ENCODE measurements at regions not wholly inside any gene's neighbourhood (a gene's known extent, or its start where the extent isn't known, plus 50 kb on each side); places are given as distances from the start of the nearest gene placed in this dataset.

DNA sequence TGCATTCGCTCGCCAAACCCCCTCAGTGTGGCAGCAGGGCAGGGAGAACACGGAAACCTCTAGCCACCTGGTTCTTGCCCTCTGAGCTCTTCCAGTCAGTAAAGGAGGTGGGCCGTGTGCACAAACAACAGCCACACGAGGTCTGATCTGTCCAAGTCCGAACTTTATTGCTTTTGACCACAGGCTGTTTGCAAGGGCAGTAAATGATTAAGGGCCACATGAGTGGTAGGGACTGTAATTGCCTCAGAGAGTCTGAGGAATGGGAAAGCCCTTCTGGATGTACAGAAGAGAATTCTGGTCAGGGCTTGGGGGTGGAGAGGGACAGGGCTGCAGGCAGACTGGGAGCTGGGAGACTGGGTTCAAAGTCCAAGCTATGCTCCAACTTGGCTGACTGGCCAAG, 75.7 kb upstream of the LHX1 start:
- TF ChIP-seq, protein P1, sequence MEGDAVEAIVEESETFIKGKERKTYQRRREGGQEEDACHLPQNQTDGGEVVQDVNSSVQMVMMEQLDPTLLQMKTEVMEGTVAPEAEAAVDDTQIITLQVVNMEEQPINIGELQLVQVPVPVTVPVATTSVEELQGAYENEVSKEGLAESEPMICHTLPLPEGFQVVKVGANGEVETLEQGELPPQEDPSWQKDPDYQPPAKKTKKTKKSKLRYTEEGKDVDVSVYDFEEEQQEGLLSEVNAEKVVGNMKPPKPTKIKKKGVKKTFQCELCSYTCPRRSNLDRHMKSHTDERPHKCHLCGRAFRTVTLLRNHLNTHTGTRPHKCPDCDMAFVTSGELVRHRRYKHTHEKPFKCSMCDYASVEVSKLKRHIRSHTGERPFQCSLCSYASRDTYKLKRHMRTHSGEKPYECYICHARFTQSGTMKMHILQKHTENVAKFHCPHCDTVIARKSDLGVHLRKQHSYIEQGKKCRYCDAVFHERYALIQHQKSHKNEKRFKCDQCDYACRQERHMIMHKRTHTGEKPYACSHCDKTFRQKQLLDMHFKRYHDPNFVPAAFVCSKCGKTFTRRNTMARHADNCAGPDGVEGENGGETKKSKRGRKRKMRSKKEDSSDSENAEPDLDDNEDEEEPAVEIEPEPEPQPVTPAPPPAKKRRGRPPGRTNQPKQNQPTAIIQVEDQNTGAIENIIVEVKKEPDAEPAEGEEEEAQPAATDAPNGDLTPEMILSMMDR (IDR thresholded peaks at IDR 0.05; ENCODE audit: unreplicated experiment) = no peak
- H3K9me3 Mint-ChIP-seq = no peaks in the 10 kb centered on the region
- no peak overlapping the region for H3K27ac Mint-ChIP-seq
- H3K4me3 Mint-ChIP-seq = no peak overlapping the region
- no peaks in the 10 kb centered on the region for H3K36me3 Mint-ChIP-seq
- peaks cover 2% of the 10 kb centered on the region for H3K27me3 Mint-ChIP-seq (ENCODE audit: low read depth)
- DNase-seq (ENCODE audit: low spot score in 2 of 2, unreplicated experiment in 2 of 2) = no peak
- peaks cover 6% of the 10 kb centered on the region for H3K4me1 Mint-ChIP-seq

DNA sequence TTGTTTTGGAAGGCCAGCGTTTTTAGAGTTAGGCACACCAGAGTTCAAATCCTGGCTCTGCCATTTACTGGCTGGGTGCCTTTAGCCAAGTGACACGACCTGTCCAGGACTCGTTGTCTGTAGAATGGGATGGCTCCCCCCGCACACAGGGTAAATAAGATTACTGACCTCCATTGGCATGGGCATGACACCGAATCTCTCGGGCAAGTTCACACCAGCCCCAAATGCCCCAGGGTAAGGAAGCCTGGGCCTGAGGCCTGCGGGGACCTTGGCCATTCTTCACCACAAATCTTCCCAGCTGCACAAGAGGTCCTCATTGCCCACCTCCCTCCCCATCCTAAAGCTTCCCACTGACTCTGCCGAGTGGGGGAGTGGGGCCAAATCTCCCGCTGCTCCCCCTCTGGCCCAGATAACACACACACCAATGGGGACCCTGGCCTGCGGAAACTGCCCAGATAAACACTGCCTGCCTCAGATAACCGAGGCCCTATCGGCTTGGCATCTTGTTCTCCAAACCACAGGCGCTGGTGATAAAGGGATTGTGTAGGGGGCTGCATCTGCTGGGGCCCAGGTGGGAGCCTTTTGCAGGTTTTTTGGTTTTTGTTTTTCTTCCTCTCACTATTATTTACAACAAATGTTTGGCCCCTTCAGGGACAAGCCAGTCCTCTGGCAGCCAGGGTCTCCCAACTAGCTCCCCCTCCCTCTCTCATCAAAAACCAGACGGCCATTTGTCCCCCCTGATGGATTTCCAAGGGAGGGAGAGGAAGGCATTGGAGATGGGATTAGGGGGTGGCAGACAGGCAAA, 75.0 kb upstream of the LHX1 start:
- H3K4me3 Mint-ChIP-seq = no peak overlapping the region
- H3K4me1 Mint-ChIP-seq = peaks cover under 1% of the 10 kb centered on the region
- DNase-seq (ENCODE audit: low spot score in 2 of 2, unreplicated experiment in 2 of 2) = no peak
- peaks cover 3% of the 10 kb centered on the region for H3K27me3 Mint-ChIP-seq (ENCODE audit: low read depth)
- TF ChIP-seq, protein P1 (IDR thresholded peaks at IDR 0.05; ENCODE audit: unreplicated experiment) = no peak
- no peaks in the 10 kb centered on the region for H3K36me3 Mint-ChIP-seq
- no peaks in the 10 kb centered on the region for H3K9me3 Mint-ChIP-seq
- H3K27ac Mint-ChIP-seq = no peak overlapping the region

DNA sequence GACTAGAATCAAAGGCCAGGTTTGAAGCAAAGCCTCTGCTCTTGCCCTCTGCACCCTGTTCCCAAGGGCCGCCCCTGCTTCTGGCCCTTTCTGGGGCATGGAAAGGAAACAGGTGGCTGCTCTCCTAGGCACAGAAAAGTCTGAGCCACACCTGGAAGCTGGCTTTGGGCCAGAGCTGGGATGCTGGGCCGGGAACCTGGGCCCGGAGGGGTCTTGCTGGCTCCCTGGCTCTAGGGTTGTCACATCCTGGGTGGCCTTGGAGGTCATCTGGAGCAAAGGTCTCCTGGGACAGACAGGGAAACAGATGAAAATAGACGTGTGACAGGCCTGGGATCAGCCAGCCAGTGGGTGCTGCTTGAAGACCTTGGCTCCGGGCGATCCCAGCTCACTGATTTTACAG, 74.1 kb upstream of the LHX1 start:
- TF ChIP-seq, protein P1 (IDR thresholded peaks at IDR 0.05; ENCODE audit: unreplicated experiment) = no peak
- Mint-ChIP-seq H3K4me1 (no peaks in the 10 kb centered on the region), H3K9me3 (no peaks in the 10 kb centered on the region), H3K36me3 (no peaks in the 10 kb centered on the region), H3K4me3 (no peak overlapping the region), H3K27ac (no peak overlapping the region), H3K27me3 (ENCODE audit: low read depth) (peaks cover 7% of the 10 kb centered on the region)
- DNase-seq (ENCODE audit: low spot score in 2 of 2, unreplicated experiment in 2 of 2) = no peak

DNA sequence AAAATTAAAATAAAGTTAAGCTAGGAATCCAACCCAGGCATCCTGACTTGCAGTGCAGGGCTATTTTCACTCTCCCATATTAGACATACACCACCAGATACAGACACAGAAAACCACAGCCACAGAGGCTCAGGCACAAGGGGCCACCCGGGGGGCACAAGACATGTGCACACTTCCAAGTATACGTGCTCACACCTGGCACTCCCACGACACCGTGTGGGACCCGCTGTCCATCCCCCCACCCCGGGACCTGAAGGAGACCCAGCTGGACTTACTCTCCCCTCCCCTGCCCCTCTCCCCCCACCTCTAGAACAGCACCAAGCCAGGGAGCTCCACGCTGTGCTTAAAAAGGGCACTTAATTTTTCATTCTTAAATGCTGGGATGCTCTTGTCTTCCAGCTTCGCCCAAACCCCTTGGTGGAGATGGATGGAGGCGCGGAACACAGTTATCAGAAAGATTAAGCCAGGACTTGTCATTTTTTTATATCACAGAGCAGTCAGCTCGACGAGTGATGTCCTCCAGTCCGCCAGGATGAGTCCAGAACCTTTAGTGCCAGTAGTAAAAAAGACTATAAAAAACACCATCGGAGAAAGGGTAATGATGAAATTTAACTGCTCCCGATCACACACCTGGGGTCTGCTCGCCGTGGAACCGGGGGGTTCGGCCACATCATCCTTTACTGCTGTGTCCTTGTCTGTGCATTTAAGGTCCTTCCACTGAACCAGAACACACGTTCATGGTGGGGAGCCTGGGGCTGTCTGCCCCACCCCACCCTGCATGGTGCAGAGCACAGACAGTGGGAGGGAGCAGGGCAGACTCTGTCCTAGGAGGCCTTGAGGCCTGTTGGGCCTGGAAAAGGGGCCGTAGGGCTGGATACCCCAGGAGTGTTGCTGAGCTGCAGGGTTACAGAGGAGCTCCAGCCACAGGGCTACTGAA, 73.3 kb upstream of the LHX1 start:
- H3K27me3 Mint-ChIP-seq (ENCODE audit: low read depth) = peaks cover 7% of the 10 kb centered on the region
- TF ChIP-seq, protein P1 (IDR thresholded peaks at IDR 0.05; ENCODE audit: unreplicated experiment) = no peak
- H3K4me1 Mint-ChIP-seq = no peaks in the 10 kb centered on the region
- H3K36me3 Mint-ChIP-seq = no peaks in the 10 kb centered on the region
- DNase-seq (ENCODE audit: low spot score in 2 of 2, unreplicated experiment in 2 of 2) = no peak
- H3K4me3 Mint-ChIP-seq = no peak overlapping the region
- no peak overlapping the region for H3K27ac Mint-ChIP-seq
- no peaks in the 10 kb centered on the region for H3K9me3 Mint-ChIP-seq

DNA sequence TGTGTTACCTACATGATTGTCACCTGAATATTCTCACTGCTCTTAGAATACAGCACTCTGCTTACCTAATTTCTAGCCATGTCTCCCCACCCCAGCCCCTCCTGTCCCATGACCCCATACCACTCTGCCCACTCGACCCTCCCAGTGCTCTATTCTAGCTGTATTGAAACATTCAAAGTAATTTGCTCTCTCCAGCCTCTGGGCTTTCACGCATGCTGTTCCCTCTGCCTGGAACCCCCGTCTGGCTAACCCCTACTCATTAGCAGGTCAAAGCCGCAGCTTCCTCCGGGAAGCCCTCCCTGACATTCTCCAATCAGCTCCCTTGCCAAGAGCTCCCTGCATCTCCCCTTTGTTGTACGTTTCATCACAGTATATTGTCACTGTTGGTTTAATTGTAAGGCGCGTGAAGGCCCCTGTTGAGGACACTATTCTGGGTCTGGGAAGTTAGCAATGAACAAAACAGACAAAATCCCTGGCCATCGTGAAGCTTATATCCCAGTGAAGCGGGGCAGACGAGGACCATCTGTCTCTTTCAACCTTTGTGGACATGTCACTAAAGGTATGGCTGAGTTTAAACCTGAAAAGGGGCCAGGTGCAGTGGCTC, 72.3 kb upstream of the LHX1 start:
- no peaks in the 10 kb centered on the region for H3K9me3 Mint-ChIP-seq
- TF ChIP-seq, protein P1 (IDR thresholded peaks at IDR 0.05; ENCODE audit: unreplicated experiment) = no peak
- H3K27ac Mint-ChIP-seq = no peak overlapping the region
- H3K4me3 Mint-ChIP-seq = no peak overlapping the region
- no peak for DNase-seq (ENCODE audit: low spot score in 2 of 2, unreplicated experiment in 2 of 2)
- peaks cover 7% of the 10 kb centered on the region for H3K27me3 Mint-ChIP-seq (ENCODE audit: low read depth)
- no peaks in the 10 kb centered on the region for H3K36me3 Mint-ChIP-seq
- no peaks in the 10 kb centered on the region for H3K4me1 Mint-ChIP-seq

All from mesothelial cell of epicardium (in vitro differentiated cells).